CD1c-positive myeloid dendritic cell (primary cell): ENCODE measurements at regions not wholly inside any gene's neighbourhood (a gene's known extent, or its start where the extent isn't known, plus 50 kb on each side); places are given as distances from the start of the nearest gene placed in this dataset.

Experiments
- DNase-seq: peaks from one replicate; pipeline ENCODE4 v3.0.0-alpha.2; 2016; ENCODE audit errors: extremely low spot score

DNA sequence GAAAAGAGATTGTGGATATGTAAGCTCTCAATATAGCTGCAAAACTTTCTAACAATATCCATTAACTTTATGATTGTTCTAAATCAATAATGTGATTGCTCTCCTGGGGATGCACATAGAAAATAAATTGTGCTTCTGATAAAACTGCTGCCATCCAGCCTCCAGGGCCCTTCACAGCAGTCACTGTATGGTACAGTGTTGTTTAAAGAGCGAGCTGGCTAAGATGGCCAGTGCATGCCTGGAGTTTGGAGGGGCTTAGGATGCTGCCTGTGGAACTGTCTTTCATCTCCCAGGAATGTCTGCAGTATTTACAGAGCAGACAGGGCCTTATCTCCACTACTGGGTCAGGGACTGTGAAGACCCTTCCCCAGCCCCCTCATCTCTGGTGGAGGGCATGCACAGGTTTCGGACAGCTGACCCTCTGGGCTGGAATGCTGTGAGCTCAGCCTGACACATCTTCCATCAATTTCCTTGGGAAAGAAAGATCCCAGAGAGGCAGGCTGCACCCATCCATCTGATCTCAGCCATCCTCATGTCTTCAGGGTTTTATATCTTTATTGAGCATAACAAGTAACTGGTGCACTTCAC, 137.0 kb downstream of the PLPP3 start:
- no peak for DNase-seq

DNA sequence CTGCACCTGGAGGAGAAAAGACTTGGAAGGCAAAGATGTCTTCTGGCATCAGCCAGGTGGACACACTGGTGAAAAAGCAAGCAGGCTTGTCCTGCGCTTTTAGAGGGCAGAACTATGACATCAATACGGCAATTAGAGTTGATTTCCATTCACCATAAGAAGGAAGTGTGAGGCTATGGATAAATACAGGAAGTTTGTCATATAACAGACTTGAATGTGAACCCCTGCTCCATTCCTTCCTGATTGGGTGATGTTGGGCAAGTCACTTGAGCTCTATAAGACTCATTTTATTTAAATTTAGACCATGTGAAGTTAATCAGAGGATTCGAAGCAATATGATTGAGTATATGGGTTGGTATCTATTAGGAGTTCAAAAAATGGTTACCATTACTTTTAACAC, 137.8 kb downstream of the PLPP3 start:
- DNase-seq = peak; percentile 35

DNA sequence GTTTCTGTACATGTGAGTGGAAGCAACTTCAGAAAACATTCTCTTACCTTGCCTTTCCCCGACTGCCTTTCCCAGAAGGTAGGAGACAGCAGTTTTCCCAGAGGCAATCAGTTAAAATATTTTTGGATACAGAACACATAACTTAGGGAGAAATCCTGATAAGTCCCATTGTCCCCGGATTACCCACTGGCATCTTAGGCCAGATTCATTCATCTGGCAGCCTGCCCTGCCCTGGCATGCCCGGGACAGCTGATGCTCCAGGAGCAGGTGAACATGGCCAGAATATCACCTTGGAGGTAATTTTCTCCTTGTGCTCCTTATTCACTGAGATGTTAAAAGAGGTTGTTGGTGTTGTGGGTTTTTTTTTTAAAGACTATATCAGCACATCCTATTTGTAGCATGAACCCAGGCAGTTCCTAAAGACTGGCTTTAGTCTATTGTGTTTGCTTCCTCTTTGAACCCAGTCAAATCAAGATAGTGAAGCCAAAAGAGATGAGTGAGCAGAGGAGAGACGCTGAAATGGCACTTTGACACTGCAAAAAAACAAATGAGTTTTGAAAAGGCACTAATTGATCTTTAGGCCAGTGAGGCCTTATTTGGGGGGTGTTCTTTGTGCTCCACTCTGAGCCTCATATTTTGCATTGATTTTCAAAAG, 139.6 kb downstream of the PLPP3 start:
- DNase-seq = no peak

DNA sequence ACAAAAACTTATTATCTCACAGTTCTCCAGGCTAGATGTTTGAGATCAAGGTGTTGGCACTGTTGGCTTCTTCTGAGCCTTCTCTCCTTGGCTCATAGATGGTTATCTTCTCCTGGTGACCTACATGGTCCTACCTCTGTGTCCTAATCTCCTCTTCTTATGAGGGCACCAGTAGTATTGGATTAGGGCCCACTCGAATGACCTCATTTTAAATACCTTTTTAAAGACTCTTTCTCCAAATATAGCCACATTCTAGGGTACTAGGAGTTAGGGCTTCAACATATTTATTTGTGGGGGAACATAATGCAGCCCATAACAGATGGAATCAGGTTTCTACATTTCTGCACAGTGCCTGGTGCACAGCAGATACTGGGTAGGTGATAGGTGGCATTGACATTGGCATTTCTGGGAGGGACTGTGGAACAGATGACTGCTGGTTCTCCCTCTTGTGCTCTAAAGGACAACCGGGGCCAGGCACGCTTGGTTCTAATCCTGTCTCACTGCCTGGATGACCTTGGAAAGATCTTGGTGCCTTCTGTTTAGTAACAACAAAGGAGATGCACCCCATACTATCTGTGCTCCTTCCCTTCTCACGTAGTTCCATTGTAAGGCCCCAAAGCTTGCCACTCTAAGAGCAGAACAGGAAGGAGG, 140.3 kb downstream of the PLPP3 start:
- no peak for DNase-seq

DNA sequence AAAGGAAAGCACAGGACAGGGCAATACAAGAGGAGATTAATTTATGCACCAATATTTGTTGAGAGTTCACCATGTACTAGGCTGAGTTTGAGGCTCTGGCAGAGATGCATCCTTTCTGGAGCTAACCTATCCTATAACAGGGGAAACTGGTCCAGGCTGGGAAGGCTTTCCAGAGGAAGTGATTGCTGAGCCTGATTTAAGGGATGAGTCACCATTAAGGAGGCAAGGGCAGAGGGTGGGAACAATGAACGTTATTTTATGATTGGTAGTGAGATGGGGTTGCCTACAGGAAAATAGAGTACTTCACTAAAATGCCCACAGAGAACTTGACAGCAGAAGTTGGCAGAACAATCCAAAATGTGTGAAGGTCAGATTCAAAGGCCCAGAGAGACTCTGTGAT, 141.4 kb downstream of the PLPP3 start:
- no peak for DNase-seq

DNA sequence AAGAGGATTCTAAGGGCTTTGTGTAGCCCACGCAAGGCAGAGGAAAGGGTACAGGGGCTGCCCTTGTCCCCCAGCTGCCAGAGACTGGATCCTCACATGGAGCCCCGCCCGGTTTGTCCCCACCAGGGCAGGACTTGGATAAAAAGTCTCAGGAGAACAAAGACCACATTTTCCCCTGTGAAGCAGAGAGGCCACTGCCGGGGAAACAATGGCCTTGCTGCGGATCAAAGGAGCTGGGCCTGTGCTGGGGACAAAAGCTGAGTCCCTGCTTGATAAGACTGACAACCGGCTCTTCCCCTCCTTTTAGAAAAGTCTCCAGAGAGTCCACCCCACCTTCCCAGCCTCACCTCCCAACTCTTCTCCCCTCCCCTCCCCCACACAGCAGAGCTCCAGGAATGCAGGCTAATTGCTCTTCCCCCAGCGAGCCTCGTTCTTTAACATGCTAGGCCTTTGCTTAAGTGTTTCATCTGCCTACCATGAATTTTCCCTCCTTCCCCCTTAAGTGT, 142.4 kb downstream of the PLPP3 start:
- no peak for DNase-seq

DNA sequence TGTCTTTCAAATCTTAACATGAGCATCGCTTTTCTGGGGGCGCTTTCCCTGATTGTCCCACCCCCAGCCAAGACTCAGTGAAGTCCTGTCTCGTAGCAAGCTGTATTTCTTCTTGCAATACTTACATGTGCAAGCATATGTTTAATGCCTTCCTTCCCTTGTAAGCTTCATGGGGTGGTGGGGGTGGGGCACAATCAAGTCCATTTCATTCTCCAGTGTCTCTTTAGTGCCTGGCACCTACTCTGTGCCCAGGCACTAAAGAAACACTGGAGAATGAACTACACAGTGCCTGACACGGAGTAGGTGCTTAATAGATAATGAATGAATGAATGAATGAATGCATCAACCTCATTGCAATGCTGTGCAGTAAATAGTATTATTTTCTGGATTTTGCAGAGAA, 143.1 kb downstream of the PLPP3 start:
- no peak for DNase-seq

DNA sequence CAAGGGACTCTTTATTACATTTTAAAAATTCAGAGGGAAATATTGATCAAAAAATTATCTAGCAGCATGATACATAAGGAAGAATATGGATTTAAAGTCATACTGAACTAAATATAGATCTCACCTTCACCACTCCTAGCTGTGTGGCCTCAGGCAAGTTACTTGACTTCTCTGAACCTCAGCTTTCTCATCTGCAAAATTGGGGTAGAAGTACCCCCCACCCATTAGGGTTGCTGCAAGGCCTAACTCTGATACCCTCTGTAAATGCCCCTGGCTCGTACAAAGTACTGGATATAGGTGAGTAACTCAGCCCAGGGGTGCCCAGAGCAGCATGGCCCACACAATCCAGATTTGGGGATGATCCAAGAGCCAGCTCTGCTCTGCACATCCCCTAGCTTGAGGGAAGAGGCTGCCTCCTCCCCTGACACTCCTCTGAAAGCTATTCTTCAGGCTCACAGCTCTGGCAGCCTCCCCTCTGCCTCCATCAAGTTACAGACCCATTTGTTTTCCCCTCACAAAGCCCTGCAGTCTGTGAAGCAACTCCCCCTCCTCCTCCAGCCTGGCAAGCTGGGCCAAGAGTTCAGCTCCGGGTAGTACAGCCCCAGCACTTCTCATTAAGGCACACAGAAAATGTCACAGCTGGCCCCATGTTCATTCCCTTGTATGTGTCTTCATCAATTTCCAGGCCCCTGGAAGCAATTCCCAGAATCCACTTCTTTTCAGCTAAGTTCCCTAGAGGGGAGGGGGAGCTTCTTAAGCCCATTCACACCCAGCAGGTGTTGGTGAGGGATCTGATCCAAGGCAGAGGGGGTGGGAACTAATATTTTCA, 143.7 kb downstream of the PLPP3 start:
- DNase-seq = no peak

DNA sequence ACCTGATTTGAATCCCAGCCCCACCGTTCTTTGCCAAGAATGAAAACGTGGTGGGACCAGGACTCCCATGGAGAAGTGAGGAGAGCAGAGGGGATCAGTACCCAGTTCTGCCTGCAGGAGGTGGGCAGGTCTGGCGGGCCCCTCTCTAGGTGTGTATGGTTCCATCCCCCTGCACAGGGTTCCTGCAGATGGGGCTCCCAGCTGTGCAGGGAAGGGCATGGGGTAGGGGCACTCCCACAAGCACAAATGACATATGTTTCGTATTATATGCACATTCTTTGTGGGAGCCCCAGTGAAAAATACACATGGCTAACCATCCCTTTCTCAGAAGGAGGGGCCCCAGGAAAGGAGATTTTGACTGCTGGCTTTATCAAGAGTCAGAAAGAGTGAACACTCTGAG, 144.6 kb downstream of the PLPP3 start:
- DNase-seq = no peak

DNA sequence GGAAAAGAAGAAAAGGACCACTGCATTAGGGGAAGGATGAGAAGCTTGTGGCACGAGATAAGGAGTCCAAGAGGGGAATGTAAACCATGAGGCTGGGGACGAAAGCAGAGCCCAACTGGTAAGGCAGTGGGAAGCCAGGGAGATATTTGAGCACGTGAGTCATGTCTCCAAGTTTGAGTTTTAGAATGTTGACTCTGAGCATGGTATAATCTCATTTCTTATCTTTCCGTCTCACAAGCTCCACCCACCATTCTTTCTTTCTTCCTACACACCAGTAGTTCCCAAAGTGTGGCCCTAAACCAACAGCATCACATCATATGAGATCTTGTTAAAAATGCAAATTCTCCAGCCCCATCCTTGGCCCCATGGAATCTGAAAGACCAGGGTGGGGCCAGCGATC, 145.3 kb downstream of the PLPP3 start:
- no peak for DNase-seq

DNA sequence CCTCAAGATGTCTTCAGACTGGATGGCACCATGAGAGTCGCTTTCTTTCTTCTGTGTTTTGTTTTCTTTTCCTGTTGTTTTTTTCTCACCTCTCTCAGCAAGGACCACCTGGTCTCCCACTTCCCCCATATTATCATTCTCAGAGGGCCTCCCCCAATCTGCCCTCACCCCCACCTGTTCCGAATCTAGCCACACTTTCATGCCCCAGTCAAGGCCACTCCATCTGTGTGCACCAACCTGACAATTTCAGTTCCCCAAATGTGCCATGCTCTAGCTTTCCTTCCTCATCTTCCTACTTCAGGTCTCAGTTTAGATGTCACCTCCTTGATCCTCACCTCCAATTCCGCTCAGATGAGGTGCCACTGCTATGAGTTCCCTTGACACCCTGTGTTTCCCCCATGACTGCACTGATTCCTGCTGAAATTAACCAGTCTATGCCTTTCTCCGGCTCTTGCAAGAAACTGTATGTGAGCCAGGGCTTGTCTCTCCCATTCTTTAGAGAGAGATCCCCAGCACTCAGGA, 146.2 kb downstream of the PLPP3 start:
- DNase-seq = no peak

DNA sequence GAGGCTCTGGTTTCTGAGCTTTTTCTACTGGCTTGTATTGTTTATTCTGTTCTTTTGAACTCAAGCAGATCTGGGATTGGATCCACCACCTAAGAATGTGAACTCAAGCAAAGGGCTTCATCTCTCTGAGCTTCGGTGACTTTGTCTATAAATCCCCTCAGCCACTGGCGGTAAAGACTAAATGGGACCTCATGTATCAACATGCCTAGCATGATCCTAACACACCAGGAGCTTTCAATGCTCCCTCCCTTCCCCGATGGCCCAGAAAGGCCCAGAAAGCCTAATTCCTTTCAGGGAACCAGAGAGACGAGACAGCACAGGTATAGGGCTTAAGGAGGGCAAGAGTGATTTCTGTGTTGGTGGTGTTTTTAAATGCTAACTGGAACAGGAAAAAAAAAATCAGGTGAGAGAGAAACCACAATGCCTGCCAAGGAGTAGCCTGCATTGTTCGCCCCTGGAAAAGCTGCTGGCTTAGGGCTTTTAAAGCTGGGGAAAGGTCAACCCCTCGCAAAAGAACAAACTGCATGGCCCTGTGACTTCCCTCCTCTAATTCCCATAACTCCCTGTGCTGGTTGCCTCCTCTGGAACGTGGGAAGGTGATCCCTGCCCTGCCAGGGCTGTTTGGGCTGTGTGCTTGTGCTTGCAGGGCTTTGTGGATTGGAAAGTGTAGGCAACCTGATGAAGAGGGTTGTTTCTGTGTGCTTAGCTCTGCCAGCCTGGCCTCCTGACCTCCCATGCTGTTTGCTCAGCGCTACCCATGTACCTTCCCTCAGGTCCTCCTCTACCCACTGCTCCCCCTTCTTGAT, 147.0 kb downstream of the PLPP3 start:
- DNase-seq = no peak

DNA sequence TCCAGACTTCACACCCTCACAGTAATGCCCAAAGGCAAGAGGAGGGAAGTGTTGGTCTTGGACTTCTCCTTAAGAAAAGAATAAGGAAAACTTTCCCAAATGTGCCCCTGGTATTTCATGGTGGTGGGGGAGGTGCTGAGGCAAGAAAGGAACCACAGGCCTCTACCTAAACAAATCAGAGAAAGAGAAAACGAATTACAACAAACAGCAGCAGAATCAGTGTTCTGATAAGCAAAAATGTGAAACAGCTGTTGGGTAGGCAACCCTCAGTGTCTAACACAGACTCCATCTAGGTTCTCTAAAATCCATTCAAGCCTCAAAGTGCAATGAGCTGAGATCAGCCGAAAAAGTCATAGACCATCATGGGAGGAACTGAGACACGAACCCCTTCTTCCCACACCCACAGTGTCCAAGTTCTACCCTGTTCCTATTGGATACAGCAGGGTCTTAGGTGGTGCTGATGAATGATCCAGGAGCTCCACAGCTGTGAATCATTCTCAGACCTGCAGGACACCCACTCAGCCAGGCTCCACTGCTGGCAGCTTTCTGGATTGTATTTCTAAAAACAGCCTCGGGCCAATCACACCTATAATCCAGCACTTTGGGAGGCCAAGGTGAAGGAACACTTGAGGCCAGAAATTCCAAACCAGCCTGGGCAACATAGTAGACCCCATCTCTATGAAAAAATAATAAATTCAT, 149.1 kb downstream of the PLPP3 start:
- DNase-seq = peak; percentile 50

DNA sequence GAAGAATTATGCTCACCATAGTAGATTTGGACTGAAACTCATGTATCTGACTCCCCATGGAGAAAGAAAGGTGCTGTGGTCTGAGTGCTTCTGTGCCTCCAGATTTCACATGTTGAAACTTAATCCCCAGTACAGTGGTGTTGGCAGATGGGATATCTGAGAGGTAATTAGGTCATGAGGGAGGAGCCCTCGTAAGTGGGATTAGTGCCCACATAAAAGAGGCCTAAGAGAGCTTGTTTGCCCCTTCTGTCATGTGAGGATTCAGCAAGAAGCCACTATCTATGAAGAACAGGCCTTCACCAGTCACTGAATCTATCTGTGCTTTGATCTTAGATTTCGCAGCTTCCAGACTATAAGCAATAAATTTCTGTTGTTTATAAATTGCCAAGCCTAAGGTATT, 150.1 kb downstream of the PLPP3 start:
- no peak for DNase-seq

DNA sequence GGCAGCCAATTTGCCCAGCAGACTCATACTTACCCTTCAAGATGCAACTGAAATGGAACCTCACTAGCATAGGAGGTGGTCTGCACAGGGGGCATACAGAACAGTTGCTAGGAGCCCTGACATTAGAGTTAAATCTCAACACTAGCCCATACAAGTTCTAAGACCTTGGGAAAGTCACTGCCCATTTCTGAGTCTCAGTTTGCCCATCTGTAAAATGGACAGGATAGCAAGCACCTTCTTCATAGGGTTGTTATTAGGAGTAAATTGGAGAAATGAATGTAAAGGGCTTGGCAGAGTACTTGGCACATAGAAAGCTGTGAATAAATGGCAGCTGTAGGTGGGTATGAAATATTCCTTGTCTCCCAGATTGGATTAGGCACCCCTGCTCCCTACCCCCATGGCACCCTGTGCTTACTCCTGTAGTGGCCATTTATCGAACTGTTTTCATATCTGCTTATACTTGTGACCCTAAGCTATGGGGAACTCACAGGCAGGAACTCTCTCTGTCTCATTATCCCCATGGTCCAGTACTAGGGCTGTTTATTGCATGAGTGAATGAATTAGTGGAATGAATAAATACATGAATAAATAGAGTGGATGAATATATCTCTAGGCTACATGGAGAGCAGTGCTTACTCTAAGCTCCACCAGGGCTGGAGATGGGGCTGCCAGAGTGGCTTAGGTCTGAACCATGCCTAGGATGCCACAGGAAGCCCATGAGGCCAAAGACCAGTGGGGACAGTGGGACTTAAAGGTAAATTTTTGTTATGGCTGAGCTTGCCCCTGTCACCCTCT, 152.6 kb downstream of the PLPP3 start:
- DNase-seq = no peak

DNA sequence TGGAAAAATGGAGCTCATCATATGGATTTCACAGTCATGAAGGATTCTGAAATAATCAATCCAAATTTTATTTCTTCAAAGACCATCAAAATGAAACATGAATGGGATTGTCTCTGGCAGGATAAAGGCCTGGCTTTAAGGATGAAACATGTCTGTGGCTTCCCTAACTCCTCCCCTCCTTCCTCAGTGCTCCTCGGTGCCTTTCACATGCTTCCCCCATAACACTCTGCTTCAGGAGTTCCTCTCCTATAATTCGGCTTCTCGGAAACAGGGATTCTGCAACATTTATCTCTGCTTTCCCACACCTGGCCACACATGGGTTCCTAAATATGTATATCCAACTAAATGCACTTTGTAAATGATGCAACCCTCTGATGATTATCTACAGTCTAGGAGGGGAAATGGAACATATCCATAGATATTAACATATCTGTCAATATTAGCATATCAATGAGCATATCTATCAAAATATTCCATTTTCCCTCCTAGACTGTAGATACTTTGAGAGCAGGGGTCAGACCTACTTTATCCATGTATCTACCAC, 153.8 kb downstream of the PLPP3 start:
- DNase-seq = no peak

DNA sequence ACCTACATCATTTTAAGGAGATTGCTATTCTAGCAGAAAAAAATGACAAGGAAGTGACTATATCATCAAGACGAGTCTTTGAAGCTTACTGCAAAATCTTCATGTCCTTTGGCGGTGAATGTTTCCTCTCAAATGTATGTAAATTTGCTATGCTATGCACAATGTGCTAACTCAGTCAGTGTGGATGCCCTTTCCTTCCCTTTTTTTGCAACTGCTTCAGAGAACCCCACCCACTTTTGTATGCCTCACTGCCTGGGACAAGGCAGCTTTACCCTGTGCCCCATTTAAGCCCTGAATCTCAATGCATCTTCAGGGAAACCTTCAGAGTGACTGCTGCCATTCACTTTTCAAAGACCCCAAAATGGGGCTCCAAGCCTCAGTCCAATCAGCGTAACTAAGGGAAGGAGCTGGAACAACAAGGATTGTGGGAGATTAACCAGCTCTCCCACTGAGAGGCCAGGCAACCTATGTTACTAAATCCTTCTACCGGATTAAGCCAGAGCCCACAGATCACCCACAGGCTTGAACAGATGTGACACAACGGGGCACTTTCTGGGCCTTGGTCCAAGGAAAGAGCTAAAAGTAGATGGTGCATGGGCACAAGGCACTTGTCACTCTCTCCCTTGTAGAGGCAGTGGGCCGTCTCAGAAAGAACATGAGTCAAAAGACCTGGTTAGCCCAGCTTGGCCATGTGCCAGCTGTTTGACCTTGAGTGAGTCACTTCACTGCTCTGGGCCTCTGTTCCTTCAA, 154.4 kb downstream of the PLPP3 start:
- DNase-seq = peak; percentile 83

DNA sequence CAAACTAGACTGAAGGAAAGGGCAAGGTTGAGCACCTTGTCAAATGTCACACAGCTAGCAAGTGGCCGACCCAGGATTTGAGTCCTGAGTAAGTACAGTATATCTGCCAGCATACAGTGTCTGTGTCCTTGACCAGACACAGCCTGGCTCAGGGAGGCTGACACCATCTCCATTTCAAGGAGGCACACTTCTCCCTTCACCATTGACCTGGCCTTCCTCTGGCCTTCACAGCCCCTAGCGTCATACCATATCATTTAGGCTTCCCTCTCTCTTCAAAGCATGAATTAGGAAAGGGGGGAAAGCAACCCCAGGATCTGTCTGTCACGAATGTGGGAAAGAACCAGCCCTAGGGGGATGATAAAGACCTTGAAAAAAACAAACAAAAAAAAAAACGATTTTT, 155.6 kb downstream of the PLPP3 start:
- DNase-seq = no peak

DNA sequence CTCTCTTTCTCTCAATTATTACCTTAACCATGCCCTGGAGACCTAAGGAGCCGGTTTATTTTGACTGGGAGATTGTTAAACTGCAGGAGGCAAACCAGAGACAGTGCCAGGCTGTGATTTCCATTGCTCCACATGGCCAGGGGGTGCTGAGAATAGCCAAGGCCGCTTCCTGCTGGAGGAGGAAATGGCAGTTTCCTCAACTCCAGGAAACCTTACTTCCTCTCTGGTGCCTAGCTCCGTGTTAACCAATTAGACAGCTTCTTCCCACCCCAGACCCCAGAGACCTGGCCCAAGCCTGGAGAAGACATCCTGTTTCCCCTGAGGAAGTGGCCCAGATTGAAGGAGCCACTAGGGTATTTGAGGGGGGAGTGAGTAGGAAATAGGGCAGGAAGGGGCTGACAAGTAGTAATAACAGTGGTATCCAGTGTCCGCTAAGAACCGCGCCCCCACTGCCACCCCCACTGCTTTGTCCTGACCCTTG, 161.2 kb downstream of the PLPP3 start:
- no peak for DNase-seq
